ENCODE measurements at regions not wholly inside any gene's neighbourhood (a gene's known extent, or its start where the extent isn't known, plus 50 kb on each side); places are given as distances from the start of the nearest gene placed in this dataset.

DNA sequence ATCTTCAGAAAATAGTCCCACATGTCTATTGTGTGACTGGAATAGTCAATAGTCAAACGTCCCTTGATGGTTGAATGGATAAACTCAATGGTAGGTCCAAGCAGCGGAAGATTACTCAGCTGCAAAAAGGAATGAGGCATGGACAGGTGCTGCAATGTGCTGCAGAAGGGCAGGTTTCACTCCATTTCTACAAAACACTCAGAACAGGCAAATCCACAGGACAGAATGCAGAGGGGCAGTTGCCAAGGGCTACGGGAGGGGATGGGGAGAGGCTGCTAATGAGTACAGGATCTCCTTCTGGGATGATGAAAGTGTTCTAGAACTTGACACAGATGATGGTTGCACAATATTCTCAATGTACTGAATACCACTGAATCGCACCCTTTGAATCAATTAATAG is 151.0 kb downstream of the RBFOX3 start:
- in situ Hi-C loops (cut with MboI; ENCODE audit: low pct_unique_long_range_greater_than_20kb, low sequenced_read_pairs), result no loop called here
- DNase-seq, result no peak

GRCh38 chr17:79459003-79459655 is 151.7 kb downstream of the RBFOX3 start:
- DNase-seq, result no peak
- in situ Hi-C loops (cut with MboI; ENCODE audit: low pct_unique_long_range_greater_than_20kb, low sequenced_read_pairs), result no loop called here

DNA sequence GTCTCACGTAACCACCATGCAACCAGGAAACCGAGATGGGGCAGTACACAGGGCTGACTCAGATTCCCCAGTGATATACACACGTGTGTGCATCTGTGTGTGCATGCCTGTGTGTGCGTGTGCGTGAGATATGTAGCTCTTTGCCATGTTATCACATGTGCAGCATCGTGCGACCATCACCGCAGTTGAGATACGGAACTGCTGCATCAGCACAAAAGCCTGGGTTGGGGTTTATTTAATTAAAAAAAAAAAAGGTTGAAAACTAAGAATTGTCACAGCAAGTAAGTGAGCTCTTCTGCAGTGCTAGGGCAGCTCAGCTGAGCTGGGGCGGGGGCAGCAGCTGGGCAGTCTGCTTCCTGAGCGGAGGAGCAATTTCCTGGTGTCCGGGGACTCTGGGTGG is 152.5 kb downstream of the RBFOX3 start:
- DNase-seq, result no peak
- in situ Hi-C loops (cut with MboI; ENCODE audit: low pct_unique_long_range_greater_than_20kb, low sequenced_read_pairs), result no loop called here

DNA sequence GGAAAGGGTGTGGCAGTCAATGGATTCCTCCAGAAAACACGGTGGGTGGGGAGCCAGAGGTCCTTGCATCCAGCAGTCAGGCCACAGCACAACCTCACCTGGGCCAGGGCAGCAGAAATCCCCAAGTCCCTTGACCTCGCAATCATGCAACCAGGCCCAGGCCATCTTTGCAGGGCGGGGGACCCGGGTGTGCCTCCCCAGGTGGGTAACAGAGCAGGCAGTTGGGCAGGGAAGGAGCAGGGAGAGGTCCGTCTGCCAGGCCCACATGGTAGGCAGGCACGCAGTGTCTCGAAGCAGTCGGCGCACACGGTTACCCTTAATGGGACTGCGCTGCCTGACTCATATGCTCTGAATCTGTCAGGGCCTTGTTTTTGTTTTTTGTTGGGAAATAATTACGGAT is 153.0 kb downstream of the RBFOX3 start:
- in situ Hi-C loops (cut with MboI; ENCODE audit: low pct_unique_long_range_greater_than_20kb, low sequenced_read_pairs), result no loop called here
- DNase-seq, result no peak

DNA sequence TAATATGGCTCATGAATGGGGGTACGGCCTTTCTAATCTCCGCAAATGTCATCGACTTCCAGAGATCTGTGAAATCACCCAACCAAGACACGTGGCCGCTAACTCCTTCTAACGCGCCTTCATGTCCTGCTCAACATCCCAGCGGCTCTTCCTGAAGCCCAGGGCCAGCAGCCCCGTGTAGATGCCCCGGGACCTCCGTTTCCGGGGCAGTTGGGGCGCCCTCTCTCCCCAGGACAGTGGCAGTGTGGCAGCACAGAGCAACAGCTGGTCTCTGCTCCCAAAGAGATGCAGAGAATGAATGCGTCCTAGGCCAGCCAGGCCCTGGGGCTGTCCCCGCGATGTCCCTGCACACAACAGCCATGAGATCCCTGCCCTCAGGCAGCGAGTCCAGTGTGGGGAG is 153.5 kb downstream of the RBFOX3 start:
- DNase-seq, result no peak
- in situ Hi-C loops (cut with MboI; ENCODE audit: low pct_unique_long_range_greater_than_20kb, low sequenced_read_pairs), result no loop called here

GRCh38 chr17:79455636-79456035 is 155.2 kb downstream of the RBFOX3 start:
- in situ Hi-C loops (cut with MboI; ENCODE audit: low pct_unique_long_range_greater_than_20kb, low sequenced_read_pairs), result no loop called here
- DNase-seq, result no peak

- in situ Hi-C loops (cut with MboI; ENCODE audit: low pct_unique_long_range_greater_than_20kb, low sequenced_read_pairs), result no loop called here
- DNase-seq, result no peak
These were observed 156.0 kb downstream of the RBFOX3 start for GRCh38 chr17:79454826-79455225.

- in situ Hi-C loops (cut with MboI; ENCODE audit: low pct_unique_long_range_greater_than_20kb, low sequenced_read_pairs), result no loop called here
- no peak for DNase-seq
These were observed 157.4 kb downstream of the RBFOX3 start for GRCh38 chr17:79453481-79453880.

DNA sequence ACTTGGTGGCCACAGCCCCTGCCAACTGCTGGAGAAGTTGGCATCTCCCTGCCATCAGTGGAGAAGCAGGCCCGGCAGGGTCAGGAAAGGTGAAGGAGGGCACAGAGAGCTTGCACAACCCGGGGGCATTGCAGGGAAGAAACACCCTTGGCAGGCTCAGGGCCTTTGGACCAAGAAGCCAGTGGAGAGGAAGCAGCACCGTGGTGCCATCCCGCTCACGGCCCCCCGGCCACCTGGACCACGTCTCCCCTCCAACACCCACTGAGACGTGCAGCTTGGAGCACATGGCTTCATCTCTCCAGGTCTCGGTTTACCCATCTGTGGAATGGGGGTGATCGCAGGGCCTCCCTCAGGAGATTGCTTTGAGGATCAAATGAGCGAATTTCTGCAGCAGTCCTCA is 158.1 kb downstream of the RBFOX3 start:
- DNase-seq, result no peak
- in situ Hi-C loops (cut with MboI; ENCODE audit: low pct_unique_long_range_greater_than_20kb, low sequenced_read_pairs), result no loop called here

DNA sequence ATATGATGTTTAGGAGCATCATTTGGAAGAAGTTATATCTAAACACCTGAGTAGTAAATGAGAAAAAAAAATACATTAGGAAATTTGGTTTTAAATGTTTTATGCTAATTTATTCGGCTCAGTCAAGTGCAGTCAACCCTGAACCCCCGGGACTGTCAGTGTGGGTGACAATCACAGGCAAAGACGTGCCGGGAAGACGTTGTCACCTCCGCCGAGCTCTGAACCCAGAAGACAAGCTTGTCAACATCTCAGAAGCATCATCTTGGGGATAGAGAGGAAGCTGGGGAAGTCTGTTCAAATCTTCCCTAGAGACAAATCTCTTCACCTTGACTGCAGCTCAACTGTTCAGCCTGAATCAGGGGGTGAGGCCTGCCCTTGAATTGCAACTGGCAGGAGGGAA is 159.7 kb downstream of the RBFOX3 start:
- DNase-seq, result no peak
- in situ Hi-C loops (cut with MboI; ENCODE audit: low pct_unique_long_range_greater_than_20kb, low sequenced_read_pairs), result no loop called here

- no peak for DNase-seq
- in situ Hi-C loops (cut with MboI; ENCODE audit: low pct_unique_long_range_greater_than_20kb, low sequenced_read_pairs), result no loop called here
These were observed 164.3 kb downstream of the RBFOX3 start for GRCh38 chr17:79446399-79447009.

GRCh38 chr17:79444198-79444597 is 166.7 kb downstream of the RBFOX3 start:
- in situ Hi-C loops (cut with MboI; ENCODE audit: low pct_unique_long_range_greater_than_20kb, low sequenced_read_pairs), result no loop called here
- DNase-seq, result no peak

- in situ Hi-C loops (cut with MboI; ENCODE audit: low pct_unique_long_range_greater_than_20kb, low sequenced_read_pairs), result no loop called here
- DNase-seq, result no peak
These were observed 167.8 kb downstream of the RBFOX3 start for GRCh38 chr17:79443026-79443425.

GRCh38 chr17:79441356-79442160 is 169.3 kb downstream of the RBFOX3 start:
- DNase-seq, result no peak
- in situ Hi-C loops (cut with MboI; ENCODE audit: low pct_unique_long_range_greater_than_20kb, low sequenced_read_pairs), result no loop called here

- in situ Hi-C loops (cut with MboI; ENCODE audit: low pct_unique_long_range_greater_than_20kb, low sequenced_read_pairs), result no loop called here
- DNase-seq, result no peak
These were observed 170.6 kb downstream of the RBFOX3 start for GRCh38 chr17:79440251-79440650.

DNA sequence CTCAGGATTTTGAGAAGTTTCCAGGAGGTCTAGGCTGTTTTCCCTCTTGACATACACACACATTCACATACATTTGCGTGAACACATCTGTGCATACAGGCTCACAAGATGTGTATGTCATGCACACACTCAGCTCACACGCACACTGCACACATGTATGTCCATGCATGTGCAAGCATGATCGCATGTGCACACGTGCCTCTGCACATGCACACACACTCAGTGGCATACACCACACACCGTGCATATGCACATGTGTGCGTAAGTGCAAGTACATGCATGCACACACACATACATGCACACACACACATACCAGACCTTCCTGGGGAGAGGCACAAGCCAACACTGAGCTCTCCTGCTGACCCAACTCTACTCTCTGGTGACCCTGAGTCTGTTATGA is 171.4 kb downstream of the RBFOX3 start:
- in situ Hi-C loops (cut with MboI; ENCODE audit: low pct_unique_long_range_greater_than_20kb, low sequenced_read_pairs), result no loop called here
- DNase-seq, result no peak

- DNase-seq, result no peak
- in situ Hi-C loops (cut with MboI; ENCODE audit: low pct_unique_long_range_greater_than_20kb, low sequenced_read_pairs), result no loop called here
These were observed 172.1 kb downstream of the RBFOX3 start for GRCh38 chr17:79438546-79439334.

DNA sequence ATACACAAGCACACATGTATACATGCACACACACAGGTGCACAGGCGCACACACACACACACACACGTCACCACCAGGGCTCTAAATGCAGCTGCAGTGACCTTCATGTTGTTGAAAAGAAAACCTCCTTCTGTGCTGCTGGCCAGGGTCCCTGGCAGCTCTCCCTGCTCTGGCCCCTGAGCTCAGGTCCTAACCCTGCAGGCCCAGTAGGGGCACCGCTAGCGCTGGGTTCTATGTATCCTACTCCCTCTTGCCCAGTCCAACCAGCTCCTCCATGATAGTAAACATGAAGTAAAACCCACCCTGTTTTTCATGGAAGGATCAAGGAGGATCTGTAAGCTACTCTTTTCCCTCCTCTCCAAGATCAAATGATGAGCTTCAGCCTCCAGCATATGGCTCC is 172.8 kb downstream of the RBFOX3 start:
- in situ Hi-C loops (cut with MboI; ENCODE audit: low pct_unique_long_range_greater_than_20kb, low sequenced_read_pairs), result no loop called here
- DNase-seq, result no peak

GRCh38 chr17:79437081-79437480 is 173.8 kb downstream of the RBFOX3 start:
- in situ Hi-C loops (cut with MboI; ENCODE audit: low pct_unique_long_range_greater_than_20kb, low sequenced_read_pairs), result no loop called here

GRCh38 chr17:79435962-79436361 is 174.9 kb downstream of the RBFOX3 start:
- DNase-seq, result no peak
- in situ Hi-C loops (cut with MboI; ENCODE audit: low pct_unique_long_range_greater_than_20kb, low sequenced_read_pairs), result no loop called here

More at GRCh38 chr17:79437081-79437480, 173.8 kb downstream of the RBFOX3 start:
- no peak for DNase-seq

Data from KBM-7 (cell line).